GM12873 (cell line): ENCODE measurements at regions not wholly inside any gene's neighbourhood (a gene's known extent, or its start where the extent isn't known, plus 50 kb on each side); places are given as distances from the start of the nearest gene placed in this dataset.

Experiments used
- TF ChIP-seq, protein P1 (sequence below): IDR thresholded peaks from 2 replicates; pipeline ENCODE4 v1.5.1; 2012; ENCODE audit warnings: low read depth, mild to moderate bottlenecking, moderate library complexity, low read length, control low read depth; ENCODE audit not compliant: insufficient read depth; ENCODE audit errors: missing control alignments

DNA sequence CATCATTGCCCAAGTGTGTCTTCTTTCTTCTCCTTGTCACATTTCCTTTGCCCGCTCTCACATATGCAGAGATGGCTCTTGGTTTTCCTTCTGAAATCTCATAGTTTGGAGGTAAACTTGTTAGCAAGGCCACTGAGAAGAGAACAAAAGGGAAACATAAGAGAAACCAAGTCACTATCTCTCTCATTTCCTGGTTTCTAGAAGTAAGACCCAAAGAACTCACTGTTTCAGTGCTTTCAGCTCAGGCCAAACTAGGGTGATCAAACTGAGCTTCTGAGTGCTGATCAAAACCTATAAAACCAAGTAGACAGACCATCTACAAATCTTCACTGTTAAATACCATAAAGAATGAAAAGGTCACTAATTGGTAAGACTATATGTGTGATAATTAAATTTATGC, 275.4 kb upstream of the BTG1 start:
- TF ChIP-seq, protein P1, sequence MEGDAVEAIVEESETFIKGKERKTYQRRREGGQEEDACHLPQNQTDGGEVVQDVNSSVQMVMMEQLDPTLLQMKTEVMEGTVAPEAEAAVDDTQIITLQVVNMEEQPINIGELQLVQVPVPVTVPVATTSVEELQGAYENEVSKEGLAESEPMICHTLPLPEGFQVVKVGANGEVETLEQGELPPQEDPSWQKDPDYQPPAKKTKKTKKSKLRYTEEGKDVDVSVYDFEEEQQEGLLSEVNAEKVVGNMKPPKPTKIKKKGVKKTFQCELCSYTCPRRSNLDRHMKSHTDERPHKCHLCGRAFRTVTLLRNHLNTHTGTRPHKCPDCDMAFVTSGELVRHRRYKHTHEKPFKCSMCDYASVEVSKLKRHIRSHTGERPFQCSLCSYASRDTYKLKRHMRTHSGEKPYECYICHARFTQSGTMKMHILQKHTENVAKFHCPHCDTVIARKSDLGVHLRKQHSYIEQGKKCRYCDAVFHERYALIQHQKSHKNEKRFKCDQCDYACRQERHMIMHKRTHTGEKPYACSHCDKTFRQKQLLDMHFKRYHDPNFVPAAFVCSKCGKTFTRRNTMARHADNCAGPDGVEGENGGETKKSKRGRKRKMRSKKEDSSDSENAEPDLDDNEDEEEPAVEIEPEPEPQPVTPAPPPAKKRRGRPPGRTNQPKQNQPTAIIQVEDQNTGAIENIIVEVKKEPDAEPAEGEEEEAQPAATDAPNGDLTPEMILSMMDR, result no peak

DNA sequence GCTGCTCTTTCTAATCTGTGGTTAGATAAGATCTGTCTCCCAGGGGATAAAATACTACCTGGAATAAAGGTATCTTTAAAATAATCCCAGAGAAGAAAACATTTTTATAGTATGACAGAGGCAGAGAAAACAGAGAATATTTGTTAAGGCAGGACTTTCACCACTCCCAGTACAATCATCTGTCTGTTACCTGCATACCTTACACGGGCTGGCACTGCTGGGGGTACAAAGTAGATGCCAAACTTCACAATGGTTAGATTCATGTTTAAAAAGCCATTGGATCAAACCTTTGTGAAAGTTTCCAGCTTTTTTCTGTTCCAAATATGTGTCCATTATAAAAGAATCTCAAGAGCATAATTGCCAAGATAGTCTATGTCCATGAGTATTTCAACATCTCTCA, 273.6 kb upstream of the BTG1 start:
- TF ChIP-seq, protein P1, result no peak

DNA sequence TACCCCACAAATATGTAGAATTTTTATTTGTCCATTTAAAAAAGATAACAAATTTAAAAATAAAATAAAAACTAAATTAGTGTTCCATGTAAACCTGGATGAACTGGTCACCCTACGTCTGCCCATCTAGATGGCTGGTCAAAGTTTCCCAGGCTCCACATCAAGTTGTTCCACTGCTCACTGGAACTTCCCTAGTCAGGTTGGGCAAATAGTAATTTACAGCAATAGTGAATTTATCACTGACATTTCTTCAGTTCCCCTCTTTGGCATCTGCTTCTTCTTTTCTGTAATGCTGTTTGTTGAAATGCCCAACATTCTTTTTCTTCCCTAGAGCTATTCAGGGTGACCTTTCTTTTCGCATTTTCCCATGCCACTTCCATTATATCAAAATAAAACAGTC, 272.7 kb upstream of the BTG1 start:
- TF ChIP-seq, protein P1, result no peak

DNA sequence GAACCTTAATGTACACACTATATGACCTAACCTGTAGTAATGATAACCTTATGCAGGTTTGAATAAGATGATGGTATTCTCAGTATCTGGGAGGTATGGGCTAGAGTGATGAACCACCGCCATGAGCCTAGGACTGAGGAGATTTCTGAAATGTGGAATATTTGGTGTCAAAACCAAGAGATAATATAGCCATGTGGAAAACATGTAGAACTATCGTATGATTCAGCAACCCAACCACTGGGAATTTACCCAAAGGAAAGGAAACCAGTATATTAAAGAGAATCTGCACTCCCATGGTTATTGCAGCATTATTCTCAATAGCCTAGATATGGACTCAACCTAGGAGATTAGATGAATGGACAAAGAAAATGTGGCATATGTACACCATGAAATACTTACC, 271.7 kb upstream of the BTG1 start:
- TF ChIP-seq, protein P1, result no peak

DNA sequence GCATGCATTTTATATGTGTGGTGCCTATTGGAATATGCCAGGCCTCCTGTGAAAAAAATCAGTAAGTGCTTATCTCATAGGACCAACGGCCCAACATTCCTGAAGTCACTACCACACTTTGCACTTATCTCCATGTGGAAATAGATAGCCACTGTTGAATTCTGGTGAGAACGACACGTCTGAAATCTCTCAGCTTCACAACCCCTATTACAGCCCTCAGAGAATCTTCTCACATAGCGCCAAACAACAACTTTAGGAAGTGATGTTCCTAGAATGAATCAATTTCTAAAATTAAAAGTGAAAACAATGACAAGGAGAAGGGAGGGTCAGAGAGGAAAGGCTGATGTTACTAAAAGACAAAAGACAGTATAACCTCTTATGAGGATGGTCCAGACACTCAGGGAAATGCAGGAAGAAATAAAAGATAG, 270.8 kb upstream of the BTG1 start:
- TF ChIP-seq, protein P1, result no peak

DNA sequence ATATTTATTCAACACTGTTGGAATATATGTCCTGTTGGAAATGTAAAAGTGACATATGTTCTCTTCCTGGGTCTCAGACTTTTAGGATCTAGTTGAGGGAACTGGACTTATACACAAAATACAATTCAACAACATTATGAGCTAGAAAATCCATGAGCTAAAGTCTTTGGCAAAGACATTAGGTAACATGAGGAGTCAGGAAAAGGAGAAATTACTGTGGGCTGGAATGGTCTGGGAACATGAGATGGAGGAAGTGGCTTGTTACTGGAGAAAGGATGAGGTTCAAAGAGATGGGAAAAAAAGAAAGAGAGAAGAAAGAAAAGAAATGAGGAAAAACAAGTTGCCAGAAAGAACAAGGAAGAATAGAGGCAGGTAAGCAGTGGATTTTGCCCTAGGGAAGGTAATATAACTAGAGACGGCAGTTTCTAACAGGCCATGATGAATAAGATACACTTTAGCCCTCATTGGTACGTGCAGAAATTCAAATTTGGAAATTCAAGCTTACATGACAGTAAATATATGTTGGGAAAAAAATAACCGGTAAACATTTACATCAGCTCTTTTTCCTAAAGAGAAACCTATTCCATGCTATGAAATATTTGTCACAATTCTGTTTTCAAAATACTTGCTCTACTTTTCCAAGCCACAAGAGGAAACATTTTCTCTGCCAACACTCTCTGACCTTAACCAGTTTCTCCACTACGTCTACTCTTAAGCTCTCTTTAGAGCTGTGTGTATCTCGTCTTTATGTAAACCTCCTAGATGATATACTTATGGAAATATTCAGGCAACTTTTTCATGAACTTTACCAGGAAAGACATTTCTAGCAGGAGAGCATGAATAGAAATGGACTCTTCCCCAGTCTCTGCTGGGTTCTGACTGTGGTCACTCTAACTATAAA, 268.8 kb upstream of the BTG1 start:
- TF ChIP-seq, protein P1, result no peak

DNA sequence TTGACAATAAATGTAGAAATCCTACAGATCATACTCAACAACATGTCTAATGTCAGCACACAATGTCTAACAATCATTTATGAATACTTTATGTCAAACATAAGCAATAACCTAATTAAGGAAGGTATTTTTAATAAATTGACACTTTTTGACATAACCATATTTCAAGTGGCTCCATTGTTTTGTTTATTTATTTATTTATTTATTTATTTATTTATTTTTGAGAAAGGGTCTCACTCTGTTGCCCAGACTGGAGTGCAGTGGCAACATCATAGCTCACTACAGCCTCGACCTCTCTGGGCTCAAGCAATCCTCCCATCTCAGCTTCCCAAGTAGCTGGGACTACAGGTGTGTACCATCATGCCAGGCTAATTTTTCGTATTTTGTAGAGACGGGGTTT, 267.6 kb upstream of the BTG1 start:
- TF ChIP-seq, protein P1, result no peak
